ENCODE measurements at regions not wholly inside any gene's neighbourhood (a gene's known extent, or its start where the extent isn't known, plus 50 kb on each side); places are given as distances from the start of the nearest gene placed in this dataset.

- no peak for TF ChIP-seq CTCF (IDR thresholded peaks at IDR 0.05; ENCODE audit: low read length)
- no peak for TF ChIP-seq EZH2 (IDR thresholded peaks at IDR 0.05; ENCODE audit: borderline replicate concordance, low read length)
These were observed 96.4 kb upstream of the ELL2 start for GRCh38 chr5:96058084-96058483.
